Activated T-helper 1 cell treated with anti-CD3 and anti-CD28 coated beads, Interleukin-2, amount 50 U/mL, for 16 hours (primary cell): ENCODE measurements at regions not wholly inside any gene's neighbourhood (a gene's known extent, or its start where the extent isn't known, plus 50 kb on each side); places are given as distances from the start of the nearest gene placed in this dataset.

Experiments
- DNase-seq, 2 donors: peaks; one replicate each; pipeline ENCODE4 v3.0.0-alpha.2; 2020; ENCODE audit warnings: low read depth in 1 of 2, low spot score in 1 of 2

DNA sequence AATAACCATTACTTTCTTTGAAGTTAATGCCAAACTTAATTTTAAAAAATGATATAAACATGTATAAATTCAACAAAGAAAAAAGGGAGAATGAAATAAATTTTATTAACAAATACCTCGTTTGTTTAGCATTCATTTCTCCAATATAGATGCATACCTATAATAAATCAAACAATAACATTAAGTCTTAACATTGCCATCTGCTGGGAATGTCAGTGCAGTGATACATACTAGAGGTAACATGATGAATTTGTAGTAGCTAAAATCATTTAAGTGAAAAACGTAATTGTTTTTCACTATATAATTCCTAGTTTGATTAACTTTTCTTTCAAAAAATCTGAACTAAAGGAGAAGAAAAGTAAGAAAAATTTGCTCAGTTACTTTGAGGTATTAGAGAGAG lies 340.2 kb upstream of the CBLB start:
- no peak for DNase-seq

DNA sequence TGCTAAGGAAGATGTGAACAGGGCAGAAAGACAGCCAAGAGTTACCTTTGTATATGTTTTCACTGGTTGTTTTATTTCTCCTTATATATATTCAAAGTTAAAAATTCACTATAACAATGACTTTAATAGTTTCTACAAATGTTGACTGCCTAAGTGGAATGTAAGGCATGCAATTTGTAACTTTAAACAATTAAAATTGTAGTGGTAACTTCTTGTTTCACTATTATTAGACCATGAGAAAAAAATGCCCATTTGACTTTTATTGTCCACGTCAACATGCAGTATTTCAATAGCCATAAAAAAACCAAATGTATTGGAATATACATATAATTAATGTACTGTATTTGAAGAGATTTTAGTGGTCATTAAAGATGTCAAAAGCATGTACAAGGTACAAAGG lies 340.7 kb upstream of the CBLB start:
- DNase-seq, result no peak

GRCh38 chr3:106210923-106211322 lies 342.1 kb upstream of the CBLB start:
- no peak for DNase-seq

DNA sequence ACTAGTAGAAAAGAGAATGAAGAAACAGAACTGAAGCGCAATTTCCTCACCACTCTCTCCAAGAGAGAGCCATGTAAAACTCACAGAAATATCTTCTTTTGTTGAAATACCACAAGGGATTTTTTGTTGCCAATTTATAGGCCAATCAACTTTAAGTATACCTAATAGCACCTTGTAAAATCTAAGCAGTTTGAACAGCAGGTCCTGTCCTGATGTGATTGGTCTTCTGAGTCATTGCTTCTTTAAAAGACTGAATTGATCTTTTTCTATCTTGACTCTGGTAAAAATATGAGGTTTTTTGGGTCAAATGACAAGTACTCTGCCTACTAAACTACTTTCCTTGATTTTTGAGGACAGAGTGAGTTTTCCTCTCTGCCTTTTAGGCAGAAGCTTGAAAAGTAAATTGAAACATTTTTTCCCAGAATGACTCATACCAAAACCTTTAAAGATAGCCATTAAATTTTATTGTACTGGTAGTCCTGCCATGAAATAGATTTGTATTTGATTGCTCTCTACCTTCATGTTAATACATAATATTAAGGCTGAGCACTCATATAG lies 343.9 kb upstream of the CBLB start:
- no peak for DNase-seq

DNA sequence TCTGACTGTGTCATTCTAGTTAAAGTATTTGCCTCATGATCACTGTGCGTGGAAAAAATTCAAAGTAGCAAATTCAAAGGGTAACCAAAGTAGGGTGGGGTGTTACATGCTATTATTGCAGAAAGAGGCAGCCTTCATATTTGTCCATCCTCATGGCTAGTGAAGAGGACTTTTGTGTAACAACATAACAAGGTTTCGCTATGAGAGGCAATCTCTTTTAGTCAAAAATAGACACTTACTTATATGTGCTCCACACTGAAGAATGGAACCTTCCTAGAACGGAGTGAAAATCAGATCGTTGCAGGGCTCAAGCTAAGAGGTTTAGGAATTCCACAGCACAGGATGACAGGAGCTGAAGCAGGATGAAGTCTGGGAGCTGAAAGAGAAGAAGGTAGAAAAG lies 345.1 kb upstream of the CBLB start:
- no peak for DNase-seq

- no peak for DNase-seq
Measured at GRCh38 chr3:106214641-106215040, 345.8 kb upstream of the CBLB start.

DNA sequence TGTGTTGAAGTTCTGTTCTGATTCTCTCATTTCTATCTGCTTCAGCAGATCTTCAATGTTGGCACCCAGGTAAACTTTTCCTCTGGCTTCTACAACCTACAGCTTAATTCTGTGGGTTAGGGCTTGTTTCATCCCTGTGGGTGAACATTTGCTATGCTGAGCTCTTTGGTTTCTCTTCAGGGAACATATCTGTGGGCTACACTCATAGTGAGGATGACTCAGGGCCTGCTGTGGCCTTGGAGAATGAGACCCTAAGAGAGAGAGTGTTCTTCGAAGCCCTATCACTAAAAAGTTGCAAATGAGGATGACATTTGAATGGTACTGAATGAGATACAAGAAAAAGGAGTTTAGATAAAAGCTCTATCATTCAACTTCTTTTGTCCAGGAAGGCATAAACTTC lies 346.2 kb upstream of the CBLB start:
- DNase-seq, result no peak

DNA sequence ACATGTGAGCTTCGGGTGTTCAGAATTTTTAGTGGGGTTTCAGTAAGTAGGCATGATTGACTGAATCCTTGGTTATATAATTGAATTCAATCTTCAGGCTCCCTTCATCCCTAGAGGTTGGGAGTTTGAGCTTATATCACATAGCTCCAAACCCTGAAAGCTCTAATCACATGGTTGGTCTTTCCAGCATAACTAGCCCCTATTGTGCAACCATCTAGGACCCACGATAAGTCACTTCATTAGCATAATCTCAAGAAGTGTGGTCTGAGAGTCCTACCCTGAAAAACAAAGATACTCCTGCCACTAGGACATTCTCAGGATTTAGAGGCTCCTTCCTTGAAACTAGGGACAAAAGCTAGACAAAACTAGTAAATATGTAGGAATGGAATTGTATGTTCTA lies 348.9 kb upstream of the CBLB start:
- DNase-seq, result no peak

DNA sequence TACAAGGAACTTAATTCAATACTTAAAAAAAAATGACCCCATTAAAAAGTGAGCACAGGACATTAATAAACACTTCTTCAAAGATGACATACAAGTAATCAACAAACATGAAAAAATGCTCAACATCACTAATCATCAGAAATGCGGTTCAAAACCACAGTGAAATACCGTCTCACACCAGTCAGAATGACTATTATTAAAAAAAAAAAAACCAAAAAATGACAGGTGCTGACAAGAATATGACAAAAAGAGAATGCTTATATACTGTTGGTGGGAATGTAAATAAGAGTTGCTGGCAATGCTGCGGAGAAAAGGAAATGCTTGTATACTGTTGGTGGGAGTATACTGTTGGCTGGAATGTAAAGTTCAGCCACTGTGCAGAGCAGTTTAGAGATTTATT lies 358.3 kb upstream of the CBLB start:
- DNase-seq, result no peak

DNA sequence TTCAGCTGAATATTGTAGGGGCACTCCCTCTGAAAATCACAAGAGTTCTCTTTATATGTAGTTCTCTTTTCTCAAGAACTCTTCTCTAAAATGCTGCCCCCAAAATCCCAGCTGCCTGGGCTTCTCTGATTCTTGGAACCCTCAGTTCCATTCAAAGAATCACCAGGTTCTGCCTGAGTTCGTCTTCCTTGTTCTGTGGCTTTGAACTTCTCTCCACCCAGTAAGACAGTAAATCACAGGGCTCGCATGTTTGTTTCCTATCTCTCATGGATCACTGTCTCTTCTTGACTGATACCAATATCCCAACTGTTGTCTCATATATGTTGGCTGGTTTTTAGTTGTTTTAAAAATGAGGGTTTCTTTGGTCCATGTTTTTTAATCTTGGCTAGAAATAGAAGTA lies 359.5 kb upstream of the CBLB start:
- DNase-seq, result no peak

DNA sequence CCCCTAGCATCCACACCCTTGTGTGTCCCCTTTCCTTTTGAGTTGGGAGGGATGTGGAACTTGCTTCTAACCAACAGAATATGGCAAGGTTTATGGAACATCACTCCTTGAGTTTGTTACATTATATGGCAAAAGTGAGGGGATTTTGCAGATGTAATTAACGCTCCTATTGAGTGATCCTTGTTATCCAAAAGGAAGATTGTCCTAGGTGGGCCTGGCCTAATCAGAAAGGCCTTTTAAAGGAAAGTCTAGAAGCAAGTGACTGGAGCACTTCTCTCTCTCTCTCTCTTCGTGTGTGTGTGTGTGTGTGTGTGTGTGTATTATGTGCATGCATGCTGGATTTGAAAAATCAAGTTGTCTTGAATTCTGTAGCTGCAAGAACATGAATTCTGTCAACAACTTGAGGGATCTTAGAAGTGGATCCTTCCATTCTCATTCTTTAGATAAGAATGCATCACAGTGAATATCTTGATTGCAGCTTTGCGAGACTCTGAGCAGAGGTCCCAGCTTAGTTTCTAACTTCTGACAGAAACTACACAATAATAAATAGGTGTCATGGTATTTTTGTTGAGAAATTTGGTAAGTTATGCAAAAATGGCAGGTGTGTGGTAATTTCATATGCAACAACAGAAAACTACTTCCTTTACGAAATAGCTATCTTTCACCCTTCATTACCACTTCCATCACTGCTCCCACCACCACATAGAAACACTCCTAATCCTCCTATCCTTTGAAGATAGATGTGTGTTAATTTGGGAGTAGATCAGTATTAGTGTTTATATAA lies 360.9 kb upstream of the CBLB start:
- DNase-seq, result no peak

DNA sequence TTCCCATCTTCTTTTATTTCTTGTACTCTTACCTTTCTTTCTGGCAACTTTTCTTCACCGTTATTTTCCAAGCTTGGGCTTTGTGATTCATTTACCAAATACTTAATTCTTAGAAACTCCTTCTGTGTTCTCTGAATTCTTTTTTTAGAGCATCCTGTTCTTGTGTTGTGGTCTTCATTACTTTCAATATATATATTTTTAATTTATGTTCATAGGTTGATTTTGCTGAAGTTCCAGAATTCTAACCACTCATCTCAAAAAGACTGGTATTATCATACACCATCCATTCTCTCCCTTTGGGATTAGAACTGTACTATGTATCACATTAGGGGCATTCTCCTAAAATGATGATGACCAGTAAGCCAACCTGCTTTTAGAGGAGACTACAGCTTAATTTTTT lies 362.3 kb upstream of the CBLB start:
- no peak for DNase-seq

GRCh38 chr3:106232956-106233355 lies 364.1 kb upstream of the CBLB start:
- no peak for DNase-seq

- no peak for DNase-seq
Measured at GRCh38 chr3:106239195-106239697, 370.4 kb upstream of the CBLB start.

DNA sequence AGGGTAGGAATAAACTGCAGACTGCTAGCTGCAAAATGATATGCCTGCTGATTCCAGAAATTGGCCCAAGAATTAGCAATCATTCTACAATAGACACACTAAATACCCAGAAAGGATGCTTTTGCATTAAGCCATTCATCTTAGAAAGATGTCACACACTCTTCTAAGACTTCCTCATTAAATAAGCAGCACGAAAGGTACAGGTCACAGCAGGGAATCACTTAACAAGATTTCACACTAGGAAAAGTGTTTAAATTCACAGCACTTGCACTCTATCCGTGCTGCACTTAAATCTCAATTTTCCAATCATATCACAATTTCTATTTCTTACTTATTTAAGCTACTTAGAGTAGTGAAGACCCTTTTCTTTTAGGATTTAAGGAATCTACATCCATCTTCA lies 372.8 kb upstream of the CBLB start:
- DNase-seq, result no peak

DNA sequence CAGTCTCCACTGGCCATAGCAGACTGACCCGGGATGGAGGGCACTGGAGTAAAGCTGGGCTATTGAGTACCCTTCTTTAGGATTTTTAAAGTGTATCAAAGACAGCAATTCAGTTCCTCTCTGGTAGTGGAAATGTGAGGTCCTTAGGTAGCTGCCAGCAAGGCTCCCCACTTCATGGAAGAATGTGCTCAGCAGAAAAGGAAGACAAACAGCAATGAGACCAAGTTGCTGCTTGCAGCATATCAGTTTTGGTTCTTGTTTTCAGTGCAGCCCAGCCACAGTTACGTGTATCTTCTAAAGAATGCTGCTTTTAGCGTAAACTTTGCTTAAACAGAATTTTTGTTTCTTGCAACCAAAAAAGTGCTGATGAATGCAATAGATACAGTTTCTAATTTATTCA lies 374.0 kb upstream of the CBLB start:
- DNase-seq, result no peak

GRCh38 chr3:106245400-106245799 lies 376.6 kb upstream of the CBLB start:
- no peak for DNase-seq

DNA sequence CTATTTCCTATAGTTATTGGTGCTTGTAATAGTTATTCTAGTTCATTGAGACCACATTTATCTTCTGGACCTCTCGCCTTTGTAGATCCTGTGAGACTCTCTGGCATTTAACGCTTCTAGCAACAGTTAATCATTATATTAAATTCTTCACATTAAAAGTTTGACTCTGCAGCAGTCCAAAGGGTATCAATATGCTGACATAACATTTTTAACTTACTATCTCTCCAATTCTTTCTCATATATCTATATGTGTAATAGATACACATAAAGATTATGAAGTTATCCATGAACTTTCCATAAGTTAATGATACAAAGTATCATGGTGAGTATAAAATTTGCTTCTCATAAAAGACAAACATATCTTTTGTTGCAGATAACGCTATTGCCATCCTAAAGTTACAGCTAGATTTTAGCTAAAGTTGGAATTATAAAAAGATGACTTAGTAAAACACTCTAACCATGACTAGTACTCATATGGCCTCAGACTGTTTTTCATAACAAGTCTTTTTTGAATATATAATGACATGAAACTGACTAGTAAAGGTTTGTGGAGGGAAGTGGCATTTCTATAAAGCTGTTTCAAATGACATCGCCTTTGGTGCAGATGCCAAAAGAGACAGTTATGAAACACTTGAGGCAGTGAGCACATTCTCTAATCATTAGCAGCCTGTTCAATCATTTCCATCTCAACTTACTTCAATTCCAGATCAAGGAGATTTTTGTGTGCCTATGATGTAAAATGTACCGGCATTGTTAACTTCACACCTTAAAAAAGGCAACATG lies 379.3 kb upstream of the CBLB start:
- DNase-seq, result no peak

- no peak for DNase-seq
Measured at GRCh38 chr3:106249159-106249558, 380.3 kb upstream of the CBLB start.

DNA sequence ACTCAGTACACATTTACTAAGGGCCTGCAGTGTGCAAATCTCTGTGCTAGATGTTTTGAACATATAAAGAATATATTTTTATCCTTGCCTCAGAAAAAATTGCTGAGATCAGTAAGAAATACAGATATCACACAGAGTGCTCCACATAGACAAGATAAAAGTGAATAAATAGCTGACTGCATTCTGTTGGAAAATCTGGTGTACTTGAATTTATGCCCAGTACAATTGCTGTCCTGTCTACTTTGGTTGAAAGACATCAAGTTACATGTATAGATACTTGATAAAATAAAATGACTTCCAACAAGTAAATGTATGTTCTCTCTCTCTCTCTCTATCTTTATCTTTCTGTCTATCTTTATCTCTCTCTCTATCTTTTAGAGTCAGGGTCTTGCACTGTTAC lies 381.2 kb upstream of the CBLB start:
- no peak for DNase-seq

DNA sequence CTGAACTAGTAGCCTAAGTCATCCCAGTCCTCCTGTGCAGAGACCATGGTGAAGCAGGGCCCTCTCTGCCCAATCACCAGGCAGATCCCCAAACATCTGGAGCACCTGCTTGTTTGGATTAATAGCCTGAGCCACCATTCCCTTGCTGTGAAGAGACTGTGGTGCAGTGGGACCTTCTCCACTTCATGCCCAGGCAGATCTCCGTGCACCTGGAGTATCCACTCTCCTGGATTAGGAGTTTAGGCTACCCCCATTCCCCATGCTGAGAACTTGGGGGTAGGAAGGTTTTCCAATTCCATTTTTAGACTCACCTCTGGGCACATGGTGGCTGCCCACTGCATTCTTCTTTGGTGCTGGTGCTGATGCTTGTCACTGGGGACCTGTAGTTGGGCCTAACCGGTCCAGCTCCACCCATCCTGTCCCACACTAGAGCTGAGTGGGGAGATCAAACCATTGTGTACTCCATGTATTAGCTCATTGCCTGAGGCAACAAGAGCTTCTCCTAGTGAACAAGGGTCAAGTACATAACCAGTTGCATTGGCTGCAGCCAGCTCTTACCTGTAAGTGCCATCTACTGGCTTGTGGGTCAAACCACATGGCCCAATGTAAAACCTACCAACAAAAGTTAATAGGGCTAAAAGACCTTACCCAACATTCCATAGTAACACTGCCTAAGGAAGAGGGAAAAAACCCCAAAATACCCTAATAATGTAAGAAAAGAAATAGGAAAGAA lies 382.5 kb upstream of the CBLB start:
- no peak for DNase-seq

DNA sequence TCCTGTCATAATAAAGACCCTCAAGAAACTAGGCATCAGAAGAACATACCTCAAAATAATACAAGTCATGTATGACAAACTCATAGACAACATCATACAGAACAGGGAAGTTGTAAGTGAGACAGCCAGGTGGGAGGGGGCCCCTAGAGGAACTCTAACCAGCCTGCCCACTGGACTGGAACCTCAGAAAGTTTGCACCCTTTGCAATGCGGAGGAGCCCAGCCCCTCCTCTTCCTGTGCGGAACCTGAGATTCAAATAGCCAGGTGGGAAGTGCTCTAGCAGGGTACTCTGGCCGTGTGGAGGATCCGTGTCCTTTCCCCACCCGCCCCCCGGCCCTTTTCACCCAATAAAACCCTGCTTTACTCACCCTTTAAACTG lies 387.0 kb upstream of the CBLB start:
- no peak for DNase-seq
